ENCODE measurements at regions not wholly inside any gene's neighbourhood (a gene's known extent, or its start where the extent isn't known, plus 50 kb on each side); places are given as distances from the start of the nearest gene placed in this dataset.

DNA sequence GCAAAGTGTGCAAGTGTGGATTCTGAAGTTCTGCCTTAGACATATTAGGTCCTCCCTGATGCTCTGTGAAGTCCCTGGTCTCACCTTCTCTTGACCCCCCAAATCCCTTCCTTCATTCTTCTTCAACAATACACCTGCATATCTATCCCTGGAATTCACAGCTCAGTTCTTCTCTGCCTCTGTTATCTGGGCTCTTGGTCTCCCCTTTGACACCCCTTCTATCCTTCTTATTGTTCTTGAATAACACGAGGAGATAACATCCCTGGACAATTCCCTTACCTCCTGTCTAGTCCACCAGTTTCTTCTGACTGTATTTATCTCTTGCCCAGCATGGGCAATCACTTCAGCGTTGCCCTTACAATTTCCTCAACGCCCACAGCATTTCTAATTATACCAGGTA is 104.8 kb upstream of the ATG10 start:
- TF ChIP-seq, protein P1, sequence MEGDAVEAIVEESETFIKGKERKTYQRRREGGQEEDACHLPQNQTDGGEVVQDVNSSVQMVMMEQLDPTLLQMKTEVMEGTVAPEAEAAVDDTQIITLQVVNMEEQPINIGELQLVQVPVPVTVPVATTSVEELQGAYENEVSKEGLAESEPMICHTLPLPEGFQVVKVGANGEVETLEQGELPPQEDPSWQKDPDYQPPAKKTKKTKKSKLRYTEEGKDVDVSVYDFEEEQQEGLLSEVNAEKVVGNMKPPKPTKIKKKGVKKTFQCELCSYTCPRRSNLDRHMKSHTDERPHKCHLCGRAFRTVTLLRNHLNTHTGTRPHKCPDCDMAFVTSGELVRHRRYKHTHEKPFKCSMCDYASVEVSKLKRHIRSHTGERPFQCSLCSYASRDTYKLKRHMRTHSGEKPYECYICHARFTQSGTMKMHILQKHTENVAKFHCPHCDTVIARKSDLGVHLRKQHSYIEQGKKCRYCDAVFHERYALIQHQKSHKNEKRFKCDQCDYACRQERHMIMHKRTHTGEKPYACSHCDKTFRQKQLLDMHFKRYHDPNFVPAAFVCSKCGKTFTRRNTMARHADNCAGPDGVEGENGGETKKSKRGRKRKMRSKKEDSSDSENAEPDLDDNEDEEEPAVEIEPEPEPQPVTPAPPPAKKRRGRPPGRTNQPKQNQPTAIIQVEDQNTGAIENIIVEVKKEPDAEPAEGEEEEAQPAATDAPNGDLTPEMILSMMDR (conservative IDR thresholded peaks at IDR 0.05) = no peak
- TF ChIP-seq EZH2 (IDR thresholded peaks at IDR 0.05; ENCODE audit: low read depth) = no peak

Measured in PC-9 (cell line).